Activated T-helper 1 cell treated with Interleukin-2 at 50 U/mL for 16 hours (primary cell): ENCODE measurements at regions not wholly inside any gene's neighbourhood (a gene's known extent, or its start where the extent isn't known, plus 50 kb on each side); places are given as distances from the start of the nearest gene placed in this dataset.

ENCODE experiments used
- DNase-seq: peaks from one replicate; pipeline ENCODE4 v3.0.0-alpha.2; 2020; ENCODE audit warnings: low read depth

DNA sequence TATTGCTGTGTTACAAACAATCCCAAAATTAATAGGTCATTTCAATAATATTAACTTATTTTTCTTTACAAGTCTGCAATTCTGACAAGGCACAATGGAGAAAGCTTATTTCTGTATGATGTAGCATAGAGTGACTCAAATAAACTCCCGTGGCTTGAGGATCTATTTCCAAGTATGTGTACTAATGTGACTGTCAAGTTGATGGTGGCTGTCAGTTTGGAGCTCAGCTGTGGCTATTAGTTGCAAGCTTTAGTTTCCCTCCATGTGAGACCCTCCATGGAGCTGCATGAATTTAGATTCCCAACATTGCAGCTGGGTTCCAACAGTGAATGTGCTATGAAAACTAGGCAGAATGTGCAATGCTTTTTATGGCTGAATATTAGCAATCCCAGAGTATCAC is 515.5 kb upstream of the GBE1 start:
- DNase-seq, result no peak

DNA sequence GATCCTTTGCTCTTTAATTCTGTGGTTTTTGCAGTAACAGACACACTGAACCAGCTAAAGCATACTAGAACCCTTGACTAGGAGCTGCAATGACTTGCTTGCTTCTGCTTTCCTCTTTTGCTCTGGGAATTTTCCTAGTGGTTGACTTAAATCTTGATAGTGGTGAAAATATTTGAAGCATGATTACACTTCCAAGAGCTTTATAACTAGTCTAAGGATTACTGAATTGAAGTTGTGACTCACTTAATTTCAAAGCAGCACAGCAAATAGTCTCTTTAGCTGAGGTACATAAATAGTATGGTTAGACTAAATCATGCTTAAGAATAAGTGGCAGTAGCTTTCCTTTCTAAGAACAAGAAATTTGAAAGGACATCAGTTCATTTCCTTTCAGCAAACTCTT is 513.5 kb upstream of the GBE1 start:
- DNase-seq, result no peak

DNA sequence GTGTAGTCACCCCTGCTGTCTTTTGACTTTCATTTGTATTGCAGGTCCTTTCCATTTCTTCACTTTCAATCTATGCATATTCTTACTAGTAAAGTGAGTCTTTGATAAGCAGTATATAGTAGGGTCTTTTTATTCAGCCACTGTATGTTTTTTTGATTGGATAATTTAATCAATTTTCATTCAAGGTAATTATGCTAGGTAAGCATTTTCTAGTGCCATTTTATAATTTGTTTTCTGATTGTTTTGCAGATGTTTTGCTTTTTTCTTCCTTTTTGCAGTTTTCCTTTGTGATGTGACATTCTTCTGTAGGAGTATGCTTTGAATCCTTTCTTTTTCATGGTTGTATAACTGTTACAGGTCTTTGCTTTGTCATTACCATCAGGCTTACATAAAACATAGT is 504.3 kb upstream of the GBE1 start:
- no peak for DNase-seq

DNA sequence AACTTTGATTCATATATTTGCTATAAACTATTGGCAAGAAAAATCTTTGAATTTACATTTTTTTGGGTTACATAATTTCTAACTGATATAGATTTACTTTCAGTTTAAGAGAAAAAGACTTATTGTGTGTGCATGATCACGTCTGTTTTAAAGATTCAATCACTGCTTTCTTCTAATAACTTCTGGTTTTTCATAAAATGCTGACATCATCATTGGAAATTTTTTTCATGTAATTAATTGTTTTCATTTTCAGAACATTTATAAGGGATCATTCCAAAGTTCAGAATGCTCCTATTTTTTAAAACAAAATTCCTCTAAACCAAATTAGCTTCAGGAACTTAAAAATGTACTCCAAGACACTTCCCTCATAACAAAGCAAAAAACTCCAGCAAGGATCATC is 500.7 kb upstream of the GBE1 start:
- DNase-seq, result no peak

DNA sequence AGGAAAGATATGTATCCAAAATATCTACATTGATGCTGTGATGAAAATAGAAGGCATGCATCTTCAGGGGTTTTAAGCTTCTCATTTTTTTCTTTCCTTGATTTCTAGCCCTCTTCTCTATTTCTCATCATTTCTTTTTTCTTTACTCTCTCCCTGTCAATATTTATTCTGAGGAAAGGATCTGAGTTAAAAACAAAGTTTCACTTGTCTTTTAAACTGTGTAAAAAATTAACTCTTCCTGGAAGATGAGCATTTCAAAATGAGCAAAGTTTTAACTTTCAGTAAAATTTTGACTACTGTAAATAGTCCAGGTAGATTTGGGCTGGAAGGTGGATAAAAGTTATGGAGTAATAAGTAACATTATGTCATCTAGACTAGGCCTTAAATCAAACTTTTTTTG is 500.2 kb upstream of the GBE1 start:
- DNase-seq, result no peak

DNA sequence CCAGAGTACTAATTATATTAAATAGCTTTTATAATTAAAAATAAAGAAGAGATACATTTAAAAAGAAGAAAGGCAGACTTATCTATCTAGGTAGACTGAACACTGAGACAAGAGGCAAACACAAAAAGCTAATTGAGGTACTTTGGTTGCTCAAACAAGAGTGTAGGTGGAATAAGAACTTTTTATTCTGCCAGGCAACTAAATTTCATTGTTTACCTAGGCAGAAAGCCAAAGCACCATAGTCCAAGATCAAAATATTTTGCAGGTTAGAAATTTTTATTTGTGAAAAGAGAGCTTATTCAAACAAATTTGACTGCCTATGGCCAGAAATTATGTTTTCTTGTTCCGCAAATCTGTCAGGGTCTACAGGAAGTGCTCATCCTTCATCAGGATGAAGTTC is 499.6 kb upstream of the GBE1 start:
- no peak for DNase-seq

DNA sequence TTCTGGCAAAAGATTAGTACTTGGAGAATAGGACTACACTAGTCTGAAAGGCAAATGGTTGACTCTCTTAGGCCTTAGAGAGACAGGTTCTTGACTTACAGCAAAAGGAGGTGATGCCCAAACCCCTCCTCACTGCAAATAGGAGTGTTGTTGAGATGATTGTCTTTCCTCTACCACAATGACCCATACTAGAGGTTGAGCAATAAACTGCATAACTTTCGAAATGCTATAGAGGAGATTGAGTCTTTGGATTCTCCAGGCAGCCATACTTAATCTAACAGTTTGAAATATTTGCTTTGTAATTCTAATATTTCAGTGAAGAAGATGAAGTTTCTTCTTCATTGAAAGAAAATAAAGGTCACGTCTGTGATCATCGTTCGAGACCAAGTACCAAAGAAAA is 498.5 kb upstream of the GBE1 start:
- DNase-seq, result no peak

DNA sequence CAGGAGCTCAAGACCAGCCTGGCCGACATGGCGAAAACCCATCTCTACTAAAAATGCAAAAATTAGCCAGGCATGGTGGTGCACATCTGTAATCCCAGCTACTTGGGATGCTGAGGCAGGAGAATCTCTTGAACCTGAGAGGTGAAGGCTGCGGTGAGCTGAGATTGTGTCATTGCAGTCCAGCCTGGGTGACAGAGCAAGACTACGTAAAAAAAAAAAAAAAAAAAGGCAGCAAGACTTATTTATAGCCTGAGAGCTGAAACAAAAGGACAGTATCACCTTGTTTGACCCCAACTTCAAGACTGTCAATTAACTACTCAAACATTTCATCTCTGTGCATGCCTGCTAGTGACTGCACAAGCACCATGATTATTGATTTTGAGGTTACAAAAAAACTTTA is 478.9 kb upstream of the GBE1 start:
- DNase-seq, result no peak

DNA sequence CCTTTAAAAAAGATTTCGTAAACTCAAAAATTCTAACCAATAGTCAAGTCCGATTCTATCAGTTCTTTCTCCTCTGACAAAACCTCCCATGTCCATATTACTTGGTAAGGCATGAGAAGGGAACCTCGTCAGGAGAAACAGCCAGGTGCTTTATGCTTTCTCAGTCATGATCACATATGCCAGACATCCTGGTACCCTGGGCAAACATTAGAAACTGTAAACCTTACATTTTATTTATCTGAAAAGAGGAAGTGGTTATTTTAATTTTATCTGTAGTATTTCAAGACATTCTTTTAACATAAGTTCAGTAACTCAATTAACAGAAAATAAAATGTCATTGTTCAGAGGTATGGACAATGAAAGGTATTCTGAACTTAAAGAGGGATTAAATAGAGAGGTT is 474.8 kb upstream of the GBE1 start:
- no peak for DNase-seq

DNA sequence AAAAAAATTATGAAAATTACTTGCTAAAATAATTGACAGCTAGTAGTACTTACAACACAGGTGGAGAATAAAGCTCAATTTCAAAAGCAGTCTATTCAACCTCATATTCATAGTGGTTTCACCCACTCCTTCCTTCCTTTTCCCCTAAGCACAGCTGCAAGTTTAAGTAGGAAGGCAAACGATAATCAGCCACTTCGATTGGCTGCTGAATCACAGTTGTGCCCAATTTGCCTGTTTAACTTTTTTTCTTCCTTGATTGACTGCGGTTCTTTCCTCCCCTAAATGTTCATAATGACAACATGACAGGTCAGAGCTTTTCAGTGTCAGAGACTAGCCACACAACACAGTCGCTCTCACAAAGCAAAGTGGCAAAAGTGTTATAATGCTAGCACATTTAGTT is 468.0 kb upstream of the GBE1 start:
- DNase-seq, result no peak

DNA sequence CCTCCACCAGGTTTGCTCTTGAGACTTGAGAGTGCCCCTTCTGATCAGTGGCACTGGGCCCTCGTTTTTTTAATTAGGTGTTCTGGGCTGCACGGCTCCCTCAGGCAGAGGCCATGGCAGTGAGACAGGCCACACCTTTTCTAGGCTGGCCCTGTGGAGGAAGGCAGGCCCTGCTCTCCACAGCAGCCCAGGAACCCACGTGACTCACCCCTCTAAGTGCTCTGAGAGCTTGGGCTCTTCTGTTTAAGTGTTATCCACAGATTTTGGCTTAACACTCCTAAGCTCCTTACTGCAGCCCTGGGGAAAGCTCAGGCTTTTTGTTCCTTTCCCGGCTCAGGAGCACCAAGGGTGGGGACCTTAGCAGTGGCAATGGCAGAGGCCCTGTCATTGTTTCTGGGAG is 463.2 kb upstream of the GBE1 start:
- no peak for DNase-seq

DNA sequence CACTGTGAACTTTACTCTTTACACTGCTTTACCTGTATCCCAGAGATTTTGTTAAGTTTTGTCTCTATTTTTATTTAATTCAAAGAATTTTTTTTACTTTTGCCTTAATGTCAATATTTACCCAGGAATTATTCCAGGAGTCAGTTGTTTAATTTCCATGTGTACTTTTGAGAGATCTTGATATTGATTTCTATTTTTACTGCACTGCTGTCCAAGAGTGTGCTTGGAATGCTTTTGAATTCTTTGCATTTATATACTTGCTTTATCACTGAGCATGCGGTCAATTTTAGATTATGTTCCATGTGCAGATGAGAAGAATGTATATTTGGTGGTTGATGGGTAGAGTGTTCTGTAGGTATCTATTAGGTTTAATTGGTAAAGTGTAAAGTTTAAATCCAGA is 461.0 kb upstream of the GBE1 start:
- no peak for DNase-seq

DNA sequence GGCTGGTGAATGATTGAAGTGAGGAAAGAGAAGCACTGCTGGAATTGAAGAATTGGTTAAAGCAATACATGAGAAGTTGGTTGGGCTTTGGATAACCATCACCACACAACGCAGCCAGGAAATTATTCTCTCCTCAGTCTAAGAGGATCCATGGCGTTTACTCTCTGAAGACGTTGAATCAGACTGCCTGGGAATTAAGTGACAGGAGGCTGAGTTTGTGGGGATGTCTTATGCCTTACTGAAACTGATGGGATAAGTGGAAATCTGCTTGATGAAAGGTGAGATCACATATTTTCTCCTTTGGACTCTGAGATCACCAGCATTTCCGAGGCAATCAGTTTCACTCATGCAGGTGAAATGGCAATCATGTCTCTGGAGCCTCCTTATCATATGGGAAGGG is 456.1 kb upstream of the GBE1 start:
- no peak for DNase-seq

DNA sequence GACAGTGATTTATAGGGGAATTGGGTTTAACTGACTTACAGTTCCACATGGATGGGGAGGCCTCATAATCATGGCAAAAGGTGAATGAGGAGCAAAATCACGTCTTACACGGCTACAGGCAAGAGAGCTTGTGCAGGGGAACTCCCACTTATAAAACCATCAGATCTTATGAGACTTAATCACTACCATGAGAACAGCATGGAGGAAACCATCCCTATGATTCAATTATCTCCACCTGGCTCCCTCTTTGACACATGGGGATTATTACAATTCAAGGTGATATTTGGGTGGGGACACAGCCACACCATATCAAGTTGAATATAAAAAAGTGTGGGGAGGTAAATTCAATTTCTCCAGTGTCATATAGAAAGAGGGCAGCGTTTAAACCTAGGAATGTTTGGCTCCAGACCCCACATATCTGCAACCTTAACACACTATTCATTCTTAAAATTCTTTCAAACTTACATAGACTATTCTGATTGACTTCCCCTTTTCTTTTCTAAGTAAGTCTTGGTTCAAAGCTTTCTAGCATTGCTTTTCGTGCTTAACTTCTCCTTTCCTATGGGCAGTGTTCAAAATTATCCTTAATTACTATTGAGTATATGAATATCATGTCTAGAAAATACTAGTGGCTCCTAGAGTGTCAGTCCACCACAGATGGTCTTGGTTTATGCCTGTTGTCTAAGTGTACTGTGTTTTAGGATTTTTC is 446.7 kb upstream of the GBE1 start:
- no peak for DNase-seq

DNA sequence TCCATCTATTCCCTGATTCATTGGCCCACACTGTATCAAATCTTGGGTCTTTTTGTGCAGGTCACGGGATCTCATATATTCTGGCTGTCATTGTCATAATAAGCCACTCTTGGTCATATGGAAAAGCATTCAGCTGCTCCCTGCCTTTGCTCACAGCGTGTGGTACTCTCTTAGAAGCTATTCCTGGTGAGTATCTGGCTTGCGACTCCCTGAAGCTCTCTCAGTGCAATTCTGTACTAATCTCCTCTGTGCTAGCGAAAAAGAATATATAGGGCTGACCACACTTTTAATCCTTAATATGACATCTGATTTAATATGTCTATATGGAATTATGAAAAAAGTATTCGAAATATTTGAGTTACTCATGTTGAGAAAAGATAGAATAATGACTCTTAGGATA is 440.8 kb upstream of the GBE1 start:
- no peak for DNase-seq

DNA sequence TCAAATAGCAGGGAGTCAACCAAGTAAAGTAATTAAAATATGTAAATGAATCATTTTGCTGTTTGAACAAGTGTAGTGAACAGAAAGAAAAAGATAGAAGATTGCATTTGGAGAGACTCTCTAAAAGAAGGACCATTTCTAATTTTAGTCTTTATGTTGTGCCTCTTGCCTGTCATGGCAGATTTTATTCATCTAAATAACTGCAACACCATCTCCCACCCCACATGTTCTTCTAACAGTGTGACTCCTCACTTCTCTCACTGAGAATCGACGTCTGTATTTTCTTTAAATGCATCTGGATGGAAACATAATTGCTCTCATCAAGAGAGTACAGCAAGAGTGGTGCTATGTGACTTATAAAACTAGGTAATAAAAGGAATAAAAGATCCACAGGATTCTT is 439.9 kb upstream of the GBE1 start:
- DNase-seq, result no peak

DNA sequence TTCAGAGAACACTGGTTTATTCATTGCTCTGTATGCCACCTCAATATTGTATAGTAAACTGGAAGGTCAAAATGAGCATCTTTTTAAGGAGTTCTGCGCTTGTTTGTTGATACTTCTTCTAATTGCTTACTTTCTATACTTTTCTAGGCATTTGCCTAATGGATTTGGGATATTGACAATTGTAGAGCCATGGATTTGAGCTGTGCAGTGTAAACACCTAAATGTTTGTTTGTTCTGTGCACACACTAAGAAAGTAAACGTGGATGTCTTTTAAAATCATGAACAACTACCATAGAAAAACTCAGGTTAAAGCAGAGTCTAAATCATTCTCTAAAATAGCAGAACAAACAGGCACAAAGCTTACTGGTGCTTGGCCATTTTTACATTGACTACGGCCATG is 436.6 kb upstream of the GBE1 start:
- no peak for DNase-seq

DNA sequence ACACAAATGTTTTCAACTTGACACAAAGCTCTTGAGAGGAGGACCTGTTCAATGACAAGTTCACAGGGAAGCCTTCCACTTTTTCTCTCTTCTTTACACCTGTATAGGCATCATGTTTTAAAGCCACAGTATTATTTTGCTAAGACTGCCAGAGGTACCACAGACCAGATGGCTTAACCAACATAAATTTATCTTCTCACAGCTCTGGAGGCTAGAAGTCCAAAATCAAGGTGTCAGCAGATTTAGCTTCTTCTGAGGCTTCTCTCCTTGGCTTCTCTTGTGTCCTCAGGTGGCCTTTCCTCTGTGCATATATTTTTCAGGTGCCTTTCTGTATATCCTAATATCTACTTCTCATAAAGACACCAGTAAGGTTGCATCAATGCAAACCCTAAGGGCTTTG is 435.2 kb upstream of the GBE1 start:
- DNase-seq, result no peak

DNA sequence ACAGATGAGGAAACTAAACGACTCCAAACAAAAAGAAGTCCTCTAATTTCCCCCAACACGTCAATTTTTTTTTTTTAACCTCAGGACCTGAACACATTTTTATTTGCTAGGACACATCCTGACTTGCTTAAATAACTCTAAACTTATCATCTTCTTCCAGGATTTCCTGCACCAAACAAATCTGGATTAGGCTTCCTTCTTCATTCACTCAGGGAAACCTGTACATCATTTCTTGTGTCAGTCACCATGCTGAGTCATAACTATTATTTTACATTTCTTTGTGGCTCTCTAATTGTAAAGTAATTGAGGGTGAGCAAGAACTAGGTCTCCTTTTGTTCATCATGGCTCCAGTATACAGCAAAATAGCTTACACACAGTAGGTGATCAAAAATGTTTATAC is 433.4 kb upstream of the GBE1 start:
- no peak for DNase-seq

DNA sequence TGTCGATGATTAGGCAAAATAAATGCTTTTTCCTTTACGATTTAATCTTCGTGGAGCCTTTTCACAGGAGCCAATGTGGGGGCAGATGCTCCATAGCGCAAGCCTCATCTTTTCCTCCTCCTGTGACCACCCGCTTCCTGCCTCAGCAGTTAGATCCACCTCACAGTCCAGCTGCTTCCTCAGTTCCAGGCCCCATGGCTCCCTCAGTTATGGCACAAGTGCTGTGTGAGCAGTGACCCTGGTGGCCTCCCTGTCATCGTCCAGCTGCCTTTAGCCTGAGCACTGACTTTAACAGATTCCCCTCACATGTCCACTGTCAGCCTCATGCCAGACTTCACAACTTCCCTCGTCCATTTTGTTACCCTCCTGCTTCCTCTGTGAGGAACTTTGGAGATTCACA is 424.6 kb upstream of the GBE1 start:
- DNase-seq, result no peak

DNA sequence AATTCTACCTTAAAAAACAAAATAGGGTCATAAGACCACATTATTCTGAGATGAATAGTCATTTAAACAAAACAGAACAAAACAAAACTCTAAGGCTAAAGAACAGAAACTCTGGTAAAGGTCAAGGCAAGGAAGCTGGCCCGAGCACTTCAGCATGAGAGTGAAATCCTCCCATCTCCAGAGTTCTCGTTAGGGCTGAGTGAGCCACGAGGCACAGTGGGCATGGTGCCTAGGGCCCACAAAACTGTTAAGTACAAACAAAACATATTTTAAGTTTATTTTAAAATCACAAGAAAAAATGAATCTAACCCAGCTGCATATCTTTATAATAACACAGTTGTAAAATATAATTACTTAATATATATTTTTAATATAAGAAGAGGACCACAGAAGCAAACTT is 417.8 kb upstream of the GBE1 start:
- DNase-seq, result no peak

DNA sequence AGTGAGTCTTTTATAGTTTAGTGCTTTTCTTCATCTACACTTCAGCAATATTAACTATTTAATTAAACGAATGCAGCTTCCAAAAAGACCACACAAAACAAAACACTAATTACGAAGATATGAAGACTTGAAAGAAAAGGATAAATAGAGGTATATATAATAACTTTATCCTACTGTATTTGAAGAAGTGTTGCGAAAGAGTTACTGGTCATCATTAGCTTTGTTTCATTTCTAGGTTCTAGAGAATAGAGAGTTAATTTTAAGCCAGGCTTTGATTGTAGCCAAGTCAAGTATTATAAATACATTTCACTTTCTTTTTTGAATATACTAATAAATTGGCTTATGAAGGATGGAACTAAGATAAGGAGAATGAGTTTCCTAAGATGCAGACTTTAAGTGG is 416.8 kb upstream of the GBE1 start:
- DNase-seq, result no peak

DNA sequence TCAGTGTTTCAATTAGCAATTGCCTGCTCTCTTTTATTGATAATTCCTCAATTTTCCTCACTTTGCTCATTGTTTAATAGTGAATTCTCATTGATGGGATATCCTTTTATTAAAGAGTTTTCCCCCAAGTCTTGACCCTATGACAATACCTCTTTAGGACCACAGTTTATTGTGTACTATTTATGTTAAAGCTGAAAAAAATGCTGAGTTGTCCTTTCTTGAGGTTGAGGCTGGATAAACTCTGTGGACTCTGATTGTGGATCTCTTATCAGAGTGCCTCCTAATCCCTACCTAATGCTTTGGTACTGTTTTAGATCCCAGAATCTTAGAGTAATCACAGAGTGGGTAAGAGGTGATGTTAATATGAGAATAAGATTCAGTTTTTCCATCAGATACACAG is 416.3 kb upstream of the GBE1 start:
- no peak for DNase-seq

DNA sequence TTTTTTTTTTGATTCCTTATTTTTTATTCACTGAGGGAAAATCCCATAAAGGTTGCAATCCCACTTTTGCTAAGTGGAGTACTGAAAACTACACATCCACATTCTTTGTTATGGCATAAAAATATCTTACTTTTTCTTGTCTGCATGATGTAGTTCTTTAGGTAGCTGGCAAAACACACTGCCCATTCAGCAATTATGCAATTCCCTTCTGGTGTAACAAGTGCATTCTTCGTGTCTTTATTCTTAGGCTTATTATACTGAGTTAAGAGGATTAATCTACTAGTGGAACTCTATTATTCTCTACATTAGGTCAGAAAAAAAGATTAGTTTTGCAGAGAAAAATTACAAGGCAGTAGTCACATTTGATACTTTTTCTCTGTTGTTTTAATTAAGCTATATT is 403.8 kb upstream of the GBE1 start:
- no peak for DNase-seq
